GM12878 (cell line): ENCODE measurements at regions not wholly inside any gene's neighbourhood (a gene's known extent, or its start where the extent isn't known, plus 50 kb on each side); places are given as distances from the start of the nearest gene placed in this dataset.
A peak's percentile ranks its signal among the peaks of the same experiment; 100 is the strongest.
"Not testable (repeated sequence)": the region's sequence is repeated elsewhere in the genome, so short reads cannot be mapped to it uniquely, and the experiment has no call there.

Experiments
- ATAC-seq: fragments of 200-7000 bp; cut with Tn5 transposase; 3 replicates; pipeline ENCODE4 v1.9.1; 2020; ENCODE audit warnings: mild to moderate bottlenecking, moderate library complexity
- BruUV-seq: library from RNA; stranded (reverse); fragments of 400-500 nt; replicated peaks from 2 replicates; lab custom pipeline; 2021; lab: Mats Ljungman, UMichigan
- CTCF ChIA-PET: fragments of 300-600 bp; sonication (Branson Sonifier 250); formaldehyde crosslinking; extraction: SDS; loops from one replicate; lab custom pipeline; 2021; ENCODE audit warnings: inconsistent platforms; lab: Yijun Ruan, JAX
- POLR2A ChIA-PET: fragments of 350-600 bp; formaldehyde crosslinking; extraction: SDS; loops from one replicate; lab custom pipeline; 2021; ENCODE audit warnings: inconsistent platforms; lab: Charles Lee
- RAD21 ChIA-PET: fragments of 300-600 bp; sonication (Branson Sonifier 250); formaldehyde crosslinking; loops from one replicate; lab custom pipeline; 2023; ENCODE audit warnings: antibody characterized with exemption; ENCODE audit not compliant: unreplicated experiment; lab: Charles Lee
- SMC1A ChIA-PET: fragments of 300-600 bp; sonication (Branson Sonifier 250); formaldehyde crosslinking; loops from one replicate; lab custom pipeline; 2023; ENCODE audit not compliant: unreplicated experiment, uncharacterized antibody; lab: Charles Lee
- DNase-seq: peaks from one replicate; pipeline ENCODE4 v3.0.0-alpha.2; 2011; ENCODE audit warnings: low read depth, low spot score
- FAIRE-seq: peaks from 3 replicates; lab custom pipeline; 2011; peaks lifted over from hg19 to GRCh38; lab: Jason Lieb, UNC
- H2AFZ ChIP-seq: 2 replicates; pipeline ENCODE4 v1.6.0; 2011; ENCODE audit warnings: low read depth, low read length, control low read depth; ENCODE audit not compliant: control insufficient read depth
- H3K27ac ChIP-seq: 2 replicates; pipeline ENCODE4 v1.5.1; 2011; ENCODE audit warnings: control low read depth; ENCODE audit not compliant: control insufficient read depth, insufficient read depth
- H3K27me3 ChIP-seq, 2 experiments: replicated peaks in 1 of 2; 2 replicates each; pipeline versions ENCODE4 v1.6.0 to v1.6.1; 2011; ENCODE audit warnings: low read length in 1 of 2; ENCODE audit not compliant: control insufficient read depth in 2 of 2, insufficient read depth in 2 of 2
- H3K36me3 ChIP-seq, 2 experiments: 2 replicates each; pipeline ENCODE4 v1.5.1; 2011; ENCODE audit warnings: low read length in 1 of 2; ENCODE audit not compliant: control insufficient read depth in 2 of 2, insufficient read depth in 2 of 2
- H3K4me1 ChIP-seq: 2 replicates; pipeline ENCODE4 v1.6.1; 2011; ENCODE audit warnings: mild to moderate bottlenecking, low read length, moderate library complexity, mixed read lengths; ENCODE audit not compliant: control insufficient read depth, insufficient read depth
- H3K4me2 ChIP-seq: 2 replicates; pipeline ENCODE4 v1.6.0; 2011; ENCODE audit warnings: control low read depth; ENCODE audit not compliant: control insufficient read depth, insufficient read depth
- H3K4me3 ChIP-seq: fragments of 200-600 bp; sonication (generic); 2 replicates; pipeline ENCODE4 v1.5.1; 2016
- H3K79me2 ChIP-seq: 2 replicates; pipeline ENCODE4 v1.6.0; 2011; ENCODE audit warnings: low read length; ENCODE audit not compliant: control insufficient read depth, insufficient read depth
- H3K9ac ChIP-seq: 2 replicates; pipeline ENCODE4 v1.8.0; 2011; ENCODE audit warnings: low read length, control low read depth, mixed read lengths; ENCODE audit not compliant: control insufficient read depth, insufficient read depth
- H3K9me3 ChIP-seq: replicated peaks from 3 replicates; pipeline ENCODE4 v1.5.1; 2011; ENCODE audit warnings: mild to moderate bottlenecking, low read length; ENCODE audit not compliant: control insufficient read depth, insufficient read depth
- H4K20me1 ChIP-seq: 2 replicates; pipeline ENCODE4 v1.6.0; 2011; ENCODE audit not compliant: control insufficient read depth, insufficient read depth
- JUNB ChIP-seq: IDR thresholded peaks from 2 replicates; pipeline ENCODE4 v1.6.1; 2016; ENCODE audit warnings: antibody characterized with exemption, mild to moderate bottlenecking
- whole genome bisulfite sequencing: methylation state at CpG from one replicate; pipeline ENCODE4 v1.1.6; 2016; ENCODE audit warnings: low lambda C conversion rate; ENCODE audit not compliant: insufficient replicate concordance, insufficient coverage; ENCODE audit errors: missing lambda C conversion rate; 5-methylcytosine and 5-hydroxymethylcytosine counted together
- in situ Hi-C: fragments of 300-500 bp; cut with MboI; formaldehyde crosslinking; loops from 9 replicates; pipeline ENCODE4 v1.14.3; 2018; ENCODE audit warnings: mixed read lengths
- intact Hi-C: fragments of 100-400 bp; cut with micrococcal nuclease; formaldehyde crosslinking; loops from one replicate; pipeline ENCODE4 v1.14.2; 2022; ENCODE audit not compliant: unreplicated experiment

DNA sequence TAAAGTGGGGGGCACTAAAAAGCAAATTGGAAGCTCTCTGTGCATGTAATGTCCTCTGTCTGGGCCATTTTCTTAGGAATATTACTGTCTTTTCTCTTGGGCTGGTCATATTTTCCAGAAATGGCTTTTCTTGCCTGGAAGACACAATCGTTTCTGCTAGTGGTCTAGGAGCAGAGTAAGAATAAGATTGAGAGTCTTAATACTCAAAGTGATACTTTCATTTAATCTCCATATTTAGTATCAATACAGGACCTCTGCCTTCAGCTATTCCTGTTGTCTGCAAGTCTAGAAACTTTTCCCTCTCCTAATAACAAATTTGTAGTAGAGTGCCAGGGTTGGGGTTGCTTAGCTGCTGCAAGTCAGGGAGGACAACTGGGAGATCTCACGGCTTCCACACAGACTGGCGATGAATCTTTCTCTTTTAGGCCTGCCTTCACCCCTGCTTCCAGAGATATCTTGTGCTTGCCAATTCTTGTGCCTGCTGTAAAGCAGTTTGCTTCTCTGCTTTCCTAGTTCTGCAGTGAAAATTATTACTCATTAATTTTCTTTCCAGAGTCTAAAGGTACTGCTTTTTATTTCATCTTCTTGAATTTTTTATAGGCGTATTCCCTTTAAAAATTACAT is 149.6 kb downstream of the KBTBD2 start:
- H3K4me3 ChIP-seq, CTCF ChIA-PET, H3K79me2 ChIP-seq, FAIRE-seq, DNase-seq, H3K27me3 ChIP-seq, H2AFZ ChIP-seq, BruUV-seq, H3K27ac ChIP-seq, SMC1A ChIA-PET, H3K36me3 ChIP-seq, POLR2A ChIA-PET, H3K9me3 ChIP-seq, in situ Hi-C loops, intact Hi-C loops, H3K4me1 ChIP-seq, RAD21 ChIA-PET, H3K4me2 ChIP-seq, H4K20me1 ChIP-seq, H3K9ac ChIP-seq: not testable (repeated sequence)
- TF ChIP-seq JUNB = peak; percentile 39
- ATAC-seq = peak; percentile 37
- 74% methylated on average over 4 of the region's 4 CpGs for WGBS

DNA sequence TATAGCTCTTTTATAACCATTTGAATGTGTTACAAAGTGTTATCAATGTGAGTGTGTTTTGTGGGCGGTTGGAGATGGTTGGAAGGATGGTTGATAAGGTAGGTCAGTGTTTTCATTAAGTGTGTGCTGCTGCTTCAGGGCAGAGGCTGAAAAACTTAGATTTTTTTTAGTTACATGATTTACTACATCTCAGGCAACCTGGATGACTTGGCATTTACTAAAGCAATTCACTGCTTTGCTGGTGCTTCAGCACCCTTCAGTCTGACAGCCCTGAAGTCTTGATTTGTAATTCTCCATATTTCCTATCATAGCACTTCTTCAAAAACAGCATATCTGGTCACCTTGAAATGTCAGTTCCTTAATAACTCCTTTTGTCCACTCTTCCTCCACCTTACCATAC is 151.8 kb downstream of the KBTBD2 start:
- intact Hi-C loops, H3K9me3 ChIP-seq, SMC1A ChIA-PET, H3K4me1 ChIP-seq, H3K36me3 ChIP-seq, BruUV-seq, RAD21 ChIA-PET, in situ Hi-C loops, H2AFZ ChIP-seq, CTCF ChIA-PET, FAIRE-seq, DNase-seq, H3K79me2 ChIP-seq, H4K20me1 ChIP-seq, H3K27ac ChIP-seq, ATAC-seq, H3K9ac ChIP-seq, H3K4me2 ChIP-seq, H3K4me3 ChIP-seq, H3K27me3 ChIP-seq, POLR2A ChIA-PET: not testable (repeated sequence)
- 80% methylated on average over 1 of the region's 1 CpG for WGBS

DNA sequence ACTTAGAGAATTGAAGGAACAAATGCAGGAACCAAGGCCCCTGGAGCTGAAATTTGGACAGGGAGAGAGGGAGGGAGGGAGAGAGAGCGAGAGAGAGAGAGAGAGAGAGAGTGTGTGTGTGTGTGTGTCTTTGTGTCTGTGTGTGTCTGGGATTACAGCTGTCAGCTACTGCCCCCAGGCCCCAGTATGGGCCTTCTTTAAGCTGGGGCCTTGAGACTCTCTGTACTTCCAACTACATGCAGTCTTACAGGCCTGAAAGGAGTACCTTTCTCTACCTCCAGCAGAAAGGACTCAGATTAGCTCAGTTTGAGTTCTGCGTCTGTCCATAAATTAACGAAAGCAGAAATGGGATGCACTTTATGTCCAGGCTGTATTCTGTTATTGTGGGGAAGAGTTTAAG is 153.2 kb downstream of the KBTBD2 start:
- H3K79me2 ChIP-seq, H3K4me1 ChIP-seq, CTCF ChIA-PET, H3K36me3 ChIP-seq, DNase-seq, POLR2A ChIA-PET, SMC1A ChIA-PET, H2AFZ ChIP-seq, H4K20me1 ChIP-seq, FAIRE-seq, H3K4me3 ChIP-seq, H3K9me3 ChIP-seq, BruUV-seq, in situ Hi-C loops, H3K4me2 ChIP-seq, H3K27ac ChIP-seq, intact Hi-C loops, RAD21 ChIA-PET, H3K9ac ChIP-seq, H3K27me3 ChIP-seq: not testable (repeated sequence)
- 98% methylated on average over 3 of the region's 3 CpGs for WGBS
- peak; percentile 36; the same call in 2 of the 3 replicates for ATAC-seq
